Left lung (tissue), 4 donors: ENCODE measurements at regions not wholly inside any gene's neighbourhood (a gene's known extent, or its start where the extent isn't known, plus 50 kb on each side); places are given as distances from the start of the nearest gene placed in this dataset.
A peak's percentile ranks its signal among the peaks of the same experiment; 100 is the strongest.
"Not testable (repeated sequence)": the region's sequence is repeated elsewhere in the genome, so short reads cannot be mapped to it uniquely, and the experiment has no call there.

ENCODE experiments used
- ATAC-seq: fragments of 200-7000 bp; cut with Tn5 transposase; one replicate; pipeline ENCODE4 v1.9.1; 2020; ENCODE audit warnings: moderate library complexity
- DNase-seq, 4 donors: peaks; one replicate each; pipeline ENCODE4 v3.0.0-alpha.2; 2013 to 2020
- H3K27ac ChIP-seq, 2 donors: fragments of 200-600 bp; sonication (generic) in 1 of 2; one replicate each; pipeline versions ENCODE4 v1.5.0 to v1.8.0; 2020 to 2021
- H3K27me3 ChIP-seq, 2 donors: fragments of 200-600 bp; sonication (generic) in 1 of 2; one replicate each; pipeline versions ENCODE4 v1.5.0 to v1.8.0; 2020 to 2021
- H3K36me3 ChIP-seq, 2 donors: fragments of 200-600 bp; sonication (generic) in 1 of 2; one replicate each; pipeline versions ENCODE4 v1.5.0 to v1.8.0; 2020 to 2021
- H3K4me1 ChIP-seq, 2 donors: fragments of 200-600 bp; one replicate each; pipeline ENCODE4 v1.8.0; 2021
- H3K4me3 ChIP-seq, 2 donors: fragments of 200-600 bp; sonication (generic) in 1 of 2; one replicate each; pipeline versions ENCODE4 v1.5.0 to v1.8.0; 2020 to 2021; ENCODE audit warnings: mild to moderate bottlenecking in 1 of 2
- H3K9me3 ChIP-seq, 2 donors: fragments of 200-600 bp; sonication (generic) in 1 of 2; one replicate each; pipeline versions ENCODE4 v1.5.0 to v1.8.0; 2020 to 2021
- intact Hi-C, 2 donors: fragments of 100-400 bp; cut with DNase I; formaldehyde crosslinking; loops; one replicate each; pipeline versions ENCODE4 v1.11.2 to v1.14.2; 2022
- TF ChIP-seq, protein P1 (sequence below), 2 donors: fragments of 200-600 bp; sonication (generic) in 1 of 2; IDR thresholded peaks; one replicate each; pipeline versions ENCODE4 v1.5.0 to v1.8.0; 2021; ENCODE audit warnings: antibody characterized with exemption in 2 of 2
- donor health status: DM: no; HTN: yes; CAD: no.
- donor health status: DM: no; HTN: no; CAD: no.

DNA sequence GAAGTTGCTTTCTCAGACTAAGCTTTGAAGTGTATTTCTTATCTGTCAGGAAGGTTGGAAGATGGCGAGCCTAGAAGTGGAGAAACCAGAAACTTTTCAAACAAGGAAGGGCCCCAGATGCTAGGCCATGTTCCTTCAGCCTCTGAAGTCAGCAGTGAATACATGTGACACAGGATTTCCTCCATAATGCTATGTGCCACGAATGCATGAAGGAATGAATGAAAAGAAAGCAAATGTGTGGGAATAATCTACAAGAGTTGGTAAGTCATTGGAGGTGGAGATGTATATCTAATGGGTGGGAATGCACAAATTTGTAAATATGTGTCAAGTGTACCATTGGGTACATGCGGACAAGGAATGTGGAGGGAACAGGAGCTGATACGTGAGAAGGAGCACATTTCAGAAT, 123.2 kb upstream of the PRSS16 start:
- peaks cover 4 to 11% of the 10 kb centered on the region in 2 donors for H3K4me1 ChIP-seq
- H3K36me3 ChIP-seq = no peaks in the 10 kb centered on the region
- ATAC-seq (no peak), DNase-seq (no peak)
- no peaks in the 10 kb centered on the region for H3K9me3 ChIP-seq
- intact Hi-C loops = no loop called here
- H3K27ac ChIP-seq = no peak overlapping the region
- H3K4me3 ChIP-seq = no peak overlapping the region
- TF ChIP-seq, protein P1, sequence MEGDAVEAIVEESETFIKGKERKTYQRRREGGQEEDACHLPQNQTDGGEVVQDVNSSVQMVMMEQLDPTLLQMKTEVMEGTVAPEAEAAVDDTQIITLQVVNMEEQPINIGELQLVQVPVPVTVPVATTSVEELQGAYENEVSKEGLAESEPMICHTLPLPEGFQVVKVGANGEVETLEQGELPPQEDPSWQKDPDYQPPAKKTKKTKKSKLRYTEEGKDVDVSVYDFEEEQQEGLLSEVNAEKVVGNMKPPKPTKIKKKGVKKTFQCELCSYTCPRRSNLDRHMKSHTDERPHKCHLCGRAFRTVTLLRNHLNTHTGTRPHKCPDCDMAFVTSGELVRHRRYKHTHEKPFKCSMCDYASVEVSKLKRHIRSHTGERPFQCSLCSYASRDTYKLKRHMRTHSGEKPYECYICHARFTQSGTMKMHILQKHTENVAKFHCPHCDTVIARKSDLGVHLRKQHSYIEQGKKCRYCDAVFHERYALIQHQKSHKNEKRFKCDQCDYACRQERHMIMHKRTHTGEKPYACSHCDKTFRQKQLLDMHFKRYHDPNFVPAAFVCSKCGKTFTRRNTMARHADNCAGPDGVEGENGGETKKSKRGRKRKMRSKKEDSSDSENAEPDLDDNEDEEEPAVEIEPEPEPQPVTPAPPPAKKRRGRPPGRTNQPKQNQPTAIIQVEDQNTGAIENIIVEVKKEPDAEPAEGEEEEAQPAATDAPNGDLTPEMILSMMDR (IDR thresholded peaks at IDR 0.05) = no peak
- no peaks in the 10 kb centered on the region for H3K27me3 ChIP-seq

DNA sequence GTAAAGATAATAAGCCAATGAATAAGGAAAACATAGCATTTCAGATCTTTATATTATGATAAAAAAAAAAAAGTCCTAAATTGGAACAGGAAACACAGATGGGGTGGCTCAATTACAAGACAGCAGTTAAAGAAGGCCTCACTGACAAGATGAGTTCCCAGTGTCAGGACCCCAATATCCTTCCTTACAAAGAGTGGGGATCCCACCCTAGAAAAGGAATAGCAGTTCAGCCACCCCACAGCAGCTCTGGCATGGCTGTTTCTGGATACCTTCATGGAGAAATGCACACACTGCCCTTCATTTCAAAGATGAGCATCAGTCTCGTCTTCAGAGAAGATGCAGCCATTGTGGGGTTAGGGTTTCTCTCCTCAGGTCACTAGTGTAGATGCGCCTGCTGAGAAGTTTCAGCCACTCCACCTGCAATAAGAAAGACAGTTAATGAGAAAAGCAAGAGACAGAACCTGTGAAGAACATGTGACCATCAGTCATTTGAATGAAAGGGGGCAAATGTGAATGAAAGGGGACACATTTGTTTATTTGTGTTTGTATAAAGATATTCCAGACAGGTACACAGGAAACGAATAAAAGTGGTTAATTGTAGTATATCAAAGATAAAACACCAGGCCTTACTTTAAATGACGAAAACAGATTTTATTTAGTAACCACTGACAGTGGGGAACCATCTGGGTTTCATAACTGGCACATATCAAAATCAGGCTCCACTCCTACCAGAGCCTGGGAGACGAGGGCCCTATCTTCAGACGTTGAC, 121.3 kb upstream of the PRSS16 start:
- TF ChIP-seq, protein P1 (IDR thresholded peaks at IDR 0.05) = no peak
- no peak overlapping the region for H3K4me3 ChIP-seq
- no peak for DNase-seq
- H3K36me3 ChIP-seq = no peaks in the 10 kb centered on the region
- H3K4me1 ChIP-seq = peaks cover 4 to 13% of the 10 kb centered on the region in 2 donors
- no peak for ATAC-seq
- intact Hi-C loops = no loop called here
- H3K27me3 ChIP-seq = no peaks in the 10 kb centered on the region
- no peaks in the 10 kb centered on the region for H3K9me3 ChIP-seq
- H3K27ac ChIP-seq = peak overlapping the region; percentile 54 to 56

DNA sequence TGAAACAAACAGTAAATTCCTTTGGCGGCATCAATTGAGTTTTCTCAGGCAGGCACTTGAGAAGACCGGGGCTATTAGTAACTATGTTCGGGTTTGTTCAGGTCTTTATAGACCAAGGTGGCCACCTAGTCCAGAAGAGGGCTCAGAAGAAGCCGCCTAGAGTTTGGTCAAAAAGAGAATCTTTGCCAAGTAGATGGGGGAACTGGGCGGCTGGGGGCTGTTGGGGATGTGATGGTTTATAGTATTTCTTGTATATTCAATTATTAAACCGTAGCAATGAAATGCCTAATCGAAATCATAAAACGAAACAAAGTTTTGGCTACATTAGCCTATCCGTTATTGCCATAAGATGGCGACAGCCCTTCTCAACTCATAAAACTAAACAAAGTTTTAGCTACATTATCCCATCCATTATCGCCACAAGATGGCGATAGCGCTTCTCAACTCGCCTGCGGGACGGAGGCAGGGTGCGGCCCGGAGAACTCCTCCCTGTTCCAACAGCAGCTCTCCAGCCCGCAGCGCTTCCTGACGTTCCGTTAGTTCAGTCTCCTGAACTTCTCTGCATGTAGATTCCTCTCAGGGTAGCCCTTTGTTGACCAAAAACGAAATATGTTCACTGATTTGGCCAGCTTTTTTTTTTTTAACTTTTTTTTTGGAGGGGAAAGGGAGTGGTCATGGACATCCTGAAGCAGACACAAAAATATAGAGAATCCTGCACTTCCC, 120.5 kb upstream of the PRSS16 start:
- DNase-seq = peak; percentile 91 to 96 (median 94)
- no peaks in the 10 kb centered on the region for H3K9me3 ChIP-seq
- peak; percentile 92 for ATAC-seq
- no peaks in the 10 kb centered on the region for H3K27me3 ChIP-seq
- peak overlapping the region in 1 of 2 donors; percentile 23 for H3K4me3 ChIP-seq
- intact Hi-C loops = no loop called here
- no peaks in the 10 kb centered on the region for H3K36me3 ChIP-seq
- peak overlapping the region; percentile 54 to 56 for H3K27ac ChIP-seq
- TF ChIP-seq, protein P1 (IDR thresholded peaks at IDR 0.05) = peak; percentile 78 to 84
- peaks cover 5 to 17% of the 10 kb centered on the region in 2 donors for H3K4me1 ChIP-seq

DNA sequence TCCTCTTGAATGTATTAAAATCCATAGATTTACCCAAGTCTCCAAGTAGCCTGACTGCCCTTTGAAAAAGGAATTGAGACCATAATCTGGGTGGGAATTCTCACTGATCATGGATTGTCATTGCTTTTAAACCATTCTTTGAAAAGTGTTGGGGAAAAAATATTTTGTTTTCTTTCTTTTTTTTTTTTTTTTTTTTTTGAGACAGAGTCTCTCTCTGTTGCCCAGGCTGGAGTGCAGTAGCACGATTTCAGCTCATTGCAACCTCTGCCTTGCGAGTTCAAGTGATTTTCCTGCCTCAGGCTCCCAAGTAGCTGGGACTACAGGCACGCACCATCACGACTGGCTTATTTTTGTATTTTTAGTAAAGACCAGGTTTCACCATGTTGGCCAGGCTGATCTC, 119.6 kb upstream of the PRSS16 start:
- H3K4me1 ChIP-seq = peaks cover 7 to 24% of the 10 kb centered on the region in 2 donors
- ATAC-seq, H3K9me3 ChIP-seq, H3K27me3 ChIP-seq, intact Hi-C loops, H3K27ac ChIP-seq, H3K36me3 ChIP-seq, DNase-seq, H3K4me3 ChIP-seq: not testable (repeated sequence)

DNA sequence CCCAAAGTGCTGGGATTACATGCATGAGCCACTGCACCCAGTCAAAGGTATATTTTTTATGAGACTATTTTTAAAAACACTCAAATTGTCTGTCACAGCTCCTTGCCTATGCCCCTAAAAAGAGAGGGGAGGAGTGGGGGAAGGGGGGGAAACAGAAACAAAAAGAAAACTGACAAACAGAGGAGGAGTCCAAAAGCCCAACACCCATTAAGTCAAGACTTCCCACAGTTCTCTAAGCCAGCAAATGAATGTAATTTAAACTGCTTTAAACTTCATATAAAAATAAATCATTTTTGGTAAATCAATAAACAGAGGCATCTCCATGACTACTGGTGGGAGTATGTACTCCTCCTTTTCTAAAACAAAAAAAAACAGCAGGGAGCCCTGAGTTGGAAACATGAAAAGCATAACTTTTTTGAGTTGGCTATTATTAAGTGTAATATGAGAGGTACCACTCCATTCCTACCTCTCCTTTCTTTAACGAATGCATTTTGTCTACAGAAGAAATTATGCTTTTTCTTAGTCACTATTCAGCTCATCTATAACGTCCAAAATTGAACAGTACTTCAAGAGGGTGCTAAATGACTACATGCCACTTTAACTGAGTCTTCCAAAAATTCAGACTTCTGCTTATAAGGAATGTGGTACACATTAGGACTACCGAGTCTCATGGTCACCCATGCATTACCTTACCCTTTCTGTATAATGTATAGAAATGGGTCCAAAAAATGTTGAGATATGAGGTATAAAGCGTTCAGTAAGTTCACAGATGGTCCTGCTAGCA, 119.0 kb upstream of the PRSS16 start:
- ATAC-seq (no peak), DNase-seq (no peak)
- H3K4me1 ChIP-seq = peaks cover 7 to 31% of the 10 kb centered on the region in 2 donors
- H3K9me3 ChIP-seq = no peaks in the 10 kb centered on the region
- intact Hi-C loops = no loop called here
- no peak overlapping the region for H3K27ac ChIP-seq
- TF ChIP-seq, protein P1 (IDR thresholded peaks at IDR 0.05) = no peak
- no peaks in the 10 kb centered on the region for H3K27me3 ChIP-seq
- H3K4me3 ChIP-seq = no peak overlapping the region
- no peaks in the 10 kb centered on the region for H3K36me3 ChIP-seq
